Endothelial cell of umbilical vein (primary cell): ENCODE measurements at regions not wholly inside any gene's neighbourhood (a gene's known extent, or its start where the extent isn't known, plus 50 kb on each side); places are given as distances from the start of the nearest gene placed in this dataset.

Experiments
- BruUV-seq: library from RNA; stranded (reverse); fragments of 400-500 nt; replicated peaks from 2 replicates; lab custom pipeline; 2021; lab: Mats Ljungman, UMichigan
- CTCF ChIA-PET: fragments of 300-600, 350-600 bp; sonication (Branson Sonifier 250); formaldehyde crosslinking; loops from one replicate; lab custom pipeline; 2021; ENCODE audit warnings: antibody characterized with exemption, inconsistent platforms; lab: Charles Lee
- POLR2A ChIA-PET: fragments of 300-600, 350-600 bp; sonication (Branson Sonifier 250); formaldehyde crosslinking; loops from one replicate; lab custom pipeline; 2021; ENCODE audit warnings: antibody characterized with exemption, inconsistent platforms; lab: Charles Lee
- DNase-seq: peaks from one replicate; pipeline ENCODE4 v3.0.0-alpha.2; 2011; ENCODE audit warnings: low read depth, low spot score
- FAIRE-seq: peaks from 2 replicates; lab custom pipeline; 2011; peaks lifted over from hg19 to GRCh38; lab: Jason Lieb, UNC
- H2AFZ ChIP-seq: 2 replicates; pipeline ENCODE4 v1.6.0; 2012; ENCODE audit warnings: low read depth, low read length, control low read depth, inconsistent platforms
- H3K27ac ChIP-seq: 2 replicates; pipeline ENCODE4 v1.5.1; 2011; ENCODE audit warnings: low read depth, mild to moderate bottlenecking, control low read depth, low read length, moderate library complexity; ENCODE audit not compliant: insufficient read depth
- H3K27me3 ChIP-seq, 2 experiments: 2 replicates each; pipeline versions ENCODE4 v1.6.0 to v1.6.1; 2011; ENCODE audit warnings: low read length in 2 of 2, mixed read lengths in 1 of 2; ENCODE audit not compliant: control insufficient read depth in 2 of 2, insufficient read depth in 2 of 2
- H3K36me3 ChIP-seq, 2 experiments: 2 replicates in 1 of 2; 3 replicates in 1 of 2; pipeline ENCODE4 v1.5.1; 2011; ENCODE audit warnings: low read length in 2 of 2, mild to moderate bottlenecking in 1 of 2, moderate library complexity in 1 of 2; ENCODE audit not compliant: control insufficient read depth in 2 of 2, insufficient read depth in 2 of 2; ENCODE audit errors: extremely low read depth in 1 of 2
- H3K4me1 ChIP-seq: 3 replicates; pipeline ENCODE4 v1.5.1; 2011; ENCODE audit warnings: mild to moderate bottlenecking, low read length; ENCODE audit not compliant: control insufficient read depth, insufficient read depth; ENCODE audit errors: extremely low read depth
- H3K4me2 ChIP-seq: 2 replicates; pipeline ENCODE4 v1.6.1; 2011; ENCODE audit warnings: low read length, control low read depth, mixed read lengths; ENCODE audit not compliant: insufficient read depth
- H3K4me3 ChIP-seq, 3 experiments: fragments of 200-600 bp in 1 of 3; sonication (generic), shearing (Covaris generic) in 1 of 3; replicated peaks in 1 of 3; 2 replicates each; pipeline ENCODE4 v1.5.1; 2011 to 2016; ENCODE audit warnings: control low read depth in 3 of 3, low read length in 3 of 3, mild to moderate bottlenecking in 2 of 3, inconsistent platforms in 1 of 3, low read depth in 1 of 3, moderate library complexity in 1 of 3; ENCODE audit not compliant: insufficient read depth in 1 of 3
- H3K79me2 ChIP-seq: 2 replicates; pipeline ENCODE4 v1.6.0; 2012; ENCODE audit warnings: low read length, inconsistent platforms; ENCODE audit not compliant: control insufficient read depth, insufficient read depth
- H3K9ac ChIP-seq: replicated peaks from 2 replicates; pipeline ENCODE3; 2011; ENCODE audit warnings: low read length, control low read depth; ENCODE audit not compliant: insufficient read depth; ENCODE audit errors: extremely low read depth
- H3K9me1 ChIP-seq: replicated peaks from 3 replicates; pipeline ENCODE4 v1.6.0; 2011; ENCODE audit warnings: mild to moderate bottlenecking, low read length; ENCODE audit not compliant: control insufficient read depth, insufficient read depth; ENCODE audit errors: extremely low read depth
- H3K9me3 ChIP-seq: replicated peaks from 2 replicates; pipeline ENCODE4 v1.5.1; 2012; ENCODE audit warnings: low read length, inconsistent platforms; ENCODE audit not compliant: control insufficient read depth, insufficient read depth
- H4K20me1 ChIP-seq: replicated peaks from 2 replicates; pipeline ENCODE3; 2011; ENCODE audit warnings: mild to moderate bottlenecking, low read length; ENCODE audit not compliant: control insufficient read depth, insufficient read depth; ENCODE audit errors: extremely low read depth
- EZH2 ChIP-seq: IDR thresholded peaks from 2 replicates; pipeline ENCODE4 v1.6.1; 2012; ENCODE audit warnings: borderline replicate concordance, low read depth, mild to moderate bottlenecking, moderate library complexity, low read length, inconsistent platforms; ENCODE audit not compliant: severe bottlenecking
- FOS ChIP-seq: IDR thresholded peaks from 2 replicates; pipeline ENCODE4 v1.6.1; 2011; ENCODE audit warnings: mild to moderate bottlenecking, low read length, moderate library complexity, borderline replicate concordance; ENCODE audit not compliant: insufficient read depth
- GATA2 ChIP-seq: IDR thresholded peaks from 2 replicates; pipeline ENCODE4 v1.7.0; 2011; ENCODE audit warnings: low read depth, mild to moderate bottlenecking, moderate library complexity, mixed read lengths, low read length; ENCODE audit not compliant: insufficient read length, insufficient read depth
- JUN ChIP-seq: IDR thresholded peaks from 2 replicates; pipeline ENCODE4 v1.6.1; 2011; ENCODE audit warnings: borderline replicate concordance, low read depth; ENCODE audit not compliant: insufficient read length, insufficient read depth
- MYC ChIP-seq: IDR thresholded peaks from one replicate; pipeline ENCODE4 v1.6.1; 2011; ENCODE audit warnings: mild to moderate bottlenecking, low read depth, low read length
- POLR2A ChIP-seq: IDR thresholded peaks from 2 replicates; pipeline ENCODE4 v1.6.1; 2012; ENCODE audit warnings: low read depth, mild to moderate bottlenecking, control low read depth, low read length
- POLR2AphosphoS5 ChIP-seq: IDR thresholded peaks from 2 replicates; pipeline ENCODE4 v1.6.1; 2012; ENCODE audit warnings: low read depth, mild to moderate bottlenecking, control low read depth, low read length, moderate library complexity; ENCODE audit not compliant: insufficient read depth
- dilution Hi-C: fragments of 300-500 bp; cut with MboI; formaldehyde crosslinking; loops from one replicate; pipeline ENCODE4 v1.15.0; 2019; ENCODE audit warnings: low sequenced_read_pairs; ENCODE audit not compliant: extremely low pct_ligation_motif_present
- intact Hi-C: fragments of 100-400 bp; cut with micrococcal nuclease; formaldehyde crosslinking; loops from one replicate; pipeline ENCODE4 v1.10.0; 2022
- TF ChIP-seq, protein P1 (sequence below), 2 donors: IDR thresholded peaks; 1 replicate in 1 of 2; 2 replicates in 1 of 2; pipeline ENCODE4 v1.5.1; 2011; ENCODE audit warnings: low read length in 2 of 2, mild to moderate bottlenecking in 2 of 2, moderate library complexity in 2 of 2, control low read depth in 1 of 2, inconsistent platforms in 1 of 2, low read depth in 1 of 2; ENCODE audit not compliant: insufficient read depth in 1 of 2; ENCODE audit errors: extremely low read depth in 1 of 2
- TF ChIP-seq, protein P2 (sequence below): IDR thresholded peaks from 2 replicates; pipeline ENCODE4 v1.6.1; 2011; ENCODE audit not compliant: insufficient read depth, insufficient read length

DNA sequence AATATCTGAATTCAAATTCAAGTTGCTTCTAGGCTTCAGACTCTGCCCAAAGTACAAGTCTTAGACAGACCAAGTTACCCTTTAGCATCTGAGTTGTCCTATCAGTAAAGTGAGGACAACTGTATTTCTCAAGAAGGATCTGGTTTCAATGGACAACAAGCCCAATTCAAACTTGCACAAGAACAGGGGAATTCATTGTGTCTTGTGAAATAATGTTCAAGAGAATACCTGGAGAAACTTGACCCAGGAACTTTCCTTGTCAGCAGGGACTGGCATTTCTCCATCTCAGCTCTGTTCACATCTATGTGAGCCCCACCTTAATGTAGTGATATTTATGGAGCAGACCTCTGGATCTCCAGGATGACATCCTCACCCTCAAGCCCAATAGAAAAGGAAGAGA lies 894.9 kb upstream of the SLC10A2 start:
- CTCF ChIA-PET = no interaction called here
- FAIRE-seq = no peak
- no peak overlapping the region for H3K4me3 ChIP-seq
- no peaks in the 10 kb centered on the region for H3K27me3 ChIP-seq
- no peak overlapping the region for H3K9ac ChIP-seq
- intact Hi-C loops (loop anchor here (2.0 kb wide), 1 partner anchor 48 kb away; no protein-coding TSS in a partner anchor), dilution Hi-C loops (no loop called here)
- POLR2A ChIA-PET = no interaction called here
- H3K9me3 ChIP-seq = no peaks in the 10 kb centered on the region
- no peak for TF ChIP-seq POLR2A
- TF ChIP-seq, protein P1, sequence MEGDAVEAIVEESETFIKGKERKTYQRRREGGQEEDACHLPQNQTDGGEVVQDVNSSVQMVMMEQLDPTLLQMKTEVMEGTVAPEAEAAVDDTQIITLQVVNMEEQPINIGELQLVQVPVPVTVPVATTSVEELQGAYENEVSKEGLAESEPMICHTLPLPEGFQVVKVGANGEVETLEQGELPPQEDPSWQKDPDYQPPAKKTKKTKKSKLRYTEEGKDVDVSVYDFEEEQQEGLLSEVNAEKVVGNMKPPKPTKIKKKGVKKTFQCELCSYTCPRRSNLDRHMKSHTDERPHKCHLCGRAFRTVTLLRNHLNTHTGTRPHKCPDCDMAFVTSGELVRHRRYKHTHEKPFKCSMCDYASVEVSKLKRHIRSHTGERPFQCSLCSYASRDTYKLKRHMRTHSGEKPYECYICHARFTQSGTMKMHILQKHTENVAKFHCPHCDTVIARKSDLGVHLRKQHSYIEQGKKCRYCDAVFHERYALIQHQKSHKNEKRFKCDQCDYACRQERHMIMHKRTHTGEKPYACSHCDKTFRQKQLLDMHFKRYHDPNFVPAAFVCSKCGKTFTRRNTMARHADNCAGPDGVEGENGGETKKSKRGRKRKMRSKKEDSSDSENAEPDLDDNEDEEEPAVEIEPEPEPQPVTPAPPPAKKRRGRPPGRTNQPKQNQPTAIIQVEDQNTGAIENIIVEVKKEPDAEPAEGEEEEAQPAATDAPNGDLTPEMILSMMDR (IDR thresholded peaks at IDR 0.05; ENCODE audit: extremely low read depth in 1 of 2, insufficient read depth in 1 of 2, low read depth in 1 of 2, low read length in 2 of 2) = no peak
- no peak for TF ChIP-seq JUN
- no peak for TF ChIP-seq MYC
- no peak for TF ChIP-seq POLR2AphosphoS5
- no peak for TF ChIP-seq EZH2
- TF ChIP-seq GATA2 = no peak
- no peak for TF ChIP-seq FOS
- TF ChIP-seq, protein P2, sequence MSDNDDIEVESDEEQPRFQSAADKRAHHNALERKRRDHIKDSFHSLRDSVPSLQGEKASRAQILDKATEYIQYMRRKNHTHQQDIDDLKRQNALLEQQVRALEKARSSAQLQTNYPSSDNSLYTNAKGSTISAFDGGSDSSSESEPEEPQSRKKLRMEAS = no peak
- no peak for DNase-seq
- no peak overlapping the region for H2AFZ ChIP-seq
- H3K36me3 ChIP-seq = no peaks in the 10 kb centered on the region
- no TSS peak for BruUV-seq
- no peak overlapping the region for H3K4me2 ChIP-seq
- H3K79me2 ChIP-seq = no peaks in the 10 kb centered on the region
- no peaks in the 10 kb centered on the region for H3K9me1 ChIP-seq
- H3K27ac ChIP-seq = no peak overlapping the region
- no peaks in the 10 kb centered on the region for H4K20me1 ChIP-seq
- peaks cover 13% of the 10 kb centered on the region for H3K4me1 ChIP-seq
